ENCODE measurements at regions not wholly inside any gene's neighbourhood (a gene's known extent, or its start where the extent isn't known, plus 50 kb on each side); places are given as distances from the start of the nearest gene placed in this dataset.

DNA sequence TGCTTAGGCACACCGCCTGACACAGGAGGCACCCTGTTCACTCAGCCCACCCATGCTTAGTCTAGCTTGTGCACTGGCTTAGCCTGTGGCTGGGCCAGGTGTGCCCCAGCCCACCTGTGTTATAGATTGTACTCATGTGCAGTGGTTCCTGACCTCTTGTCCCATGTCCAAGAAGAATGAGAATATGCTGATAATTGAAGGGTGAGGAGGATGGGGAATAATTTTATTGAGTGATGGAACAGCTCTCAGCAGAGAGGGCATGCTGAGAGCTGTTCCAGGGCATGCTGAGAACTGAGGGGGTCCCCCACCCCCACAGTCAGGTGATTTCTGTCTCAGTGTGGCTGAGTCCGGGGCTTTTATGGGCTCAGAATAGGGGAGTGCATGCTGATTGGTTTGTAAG is 395.9 kb downstream of the FUT8 start:
- TF ChIP-seq EZH2phosphoT487 (IDR thresholded peaks at IDR 0.05): no peak
- TF ChIP-seq, protein P1, sequence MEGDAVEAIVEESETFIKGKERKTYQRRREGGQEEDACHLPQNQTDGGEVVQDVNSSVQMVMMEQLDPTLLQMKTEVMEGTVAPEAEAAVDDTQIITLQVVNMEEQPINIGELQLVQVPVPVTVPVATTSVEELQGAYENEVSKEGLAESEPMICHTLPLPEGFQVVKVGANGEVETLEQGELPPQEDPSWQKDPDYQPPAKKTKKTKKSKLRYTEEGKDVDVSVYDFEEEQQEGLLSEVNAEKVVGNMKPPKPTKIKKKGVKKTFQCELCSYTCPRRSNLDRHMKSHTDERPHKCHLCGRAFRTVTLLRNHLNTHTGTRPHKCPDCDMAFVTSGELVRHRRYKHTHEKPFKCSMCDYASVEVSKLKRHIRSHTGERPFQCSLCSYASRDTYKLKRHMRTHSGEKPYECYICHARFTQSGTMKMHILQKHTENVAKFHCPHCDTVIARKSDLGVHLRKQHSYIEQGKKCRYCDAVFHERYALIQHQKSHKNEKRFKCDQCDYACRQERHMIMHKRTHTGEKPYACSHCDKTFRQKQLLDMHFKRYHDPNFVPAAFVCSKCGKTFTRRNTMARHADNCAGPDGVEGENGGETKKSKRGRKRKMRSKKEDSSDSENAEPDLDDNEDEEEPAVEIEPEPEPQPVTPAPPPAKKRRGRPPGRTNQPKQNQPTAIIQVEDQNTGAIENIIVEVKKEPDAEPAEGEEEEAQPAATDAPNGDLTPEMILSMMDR (IDR thresholded peaks at IDR 0.05): no peak

All from neural progenitor cell (in vitro differentiated cells).